ENCODE measurements at regions not wholly inside any gene's neighbourhood (a gene's known extent, or its start where the extent isn't known, plus 50 kb on each side); places are given as distances from the start of the nearest gene placed in this dataset.

DNA sequence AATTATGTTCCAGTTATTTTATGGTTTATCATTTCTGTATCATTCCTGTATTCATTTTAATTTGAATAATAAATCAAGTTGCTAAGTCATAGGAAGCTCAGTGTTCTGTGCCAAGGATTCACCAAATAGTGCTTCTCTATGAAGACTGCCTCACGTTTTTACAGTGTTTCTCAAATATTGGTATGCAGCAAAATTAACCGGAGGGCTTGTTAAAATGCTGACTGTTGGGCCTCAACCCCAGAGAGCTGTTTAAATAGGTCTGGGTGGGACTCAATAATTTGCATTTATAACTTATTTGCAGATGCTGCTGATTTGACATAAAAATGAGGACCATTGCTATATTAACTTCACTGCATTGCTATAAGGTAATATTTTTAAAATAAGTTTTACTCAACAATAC lies 166.7 kb downstream of the TINAG start:
- Histone ChIP-seq H4K20me1 (ENCODE audit: control insufficient read depth, insufficient read depth, insufficient read length) (no peaks in the 10 kb centered on the region), H2BK12ac (ENCODE audit: insufficient read length, low read depth, low read length) (no peak overlapping the region), H3K4me1 (ENCODE audit: insufficient read depth, low read length) (peaks cover 4% of the 10 kb centered on the region; the same call in 1 of the 2 replicates), H2BK5ac (ENCODE audit: insufficient read length, low read length) (no peak overlapping the region), H3K23ac (ENCODE audit: insufficient read length, low read depth, low read length) (no peak overlapping the region), H3K18ac (ENCODE audit: insufficient read length, low read depth, low read length) (no peak overlapping the region), H2AFZ (ENCODE audit: low read length) (no peak overlapping the region), H3K4ac (ENCODE audit: low read depth, low read length) (no peak overlapping the region), H3K56ac (ENCODE audit: insufficient read length, low read depth, low read length) (no peak overlapping the region), H4K8ac (replicated peaks; ENCODE audit: insufficient read length, low read depth, low read length) (no peak overlapping the region), H3K27me3 (ENCODE audit: insufficient read depth, low read length) (no peaks in the 10 kb centered on the region), H3K79me2 (ENCODE audit: insufficient read depth, low read length) (no peaks in the 10 kb centered on the region), H3K9ac (ENCODE audit: extremely low read depth, insufficient read length, low read length) (no peak overlapping the region), H2BK120ac (ENCODE audit: low read depth, low read length, poor library complexity, severe bottlenecking) (no peak overlapping the region), H3K27ac (ENCODE audit: insufficient read length, low read depth, low read length) (no peak overlapping the region), H3K14ac (ENCODE audit: insufficient read depth, low read length) (no peak overlapping the region), H4K5ac (ENCODE audit: insufficient read length, low read depth, low read length) (no peak overlapping the region), H3K79me1 (ENCODE audit: insufficient read depth, low read depth, low read length, poor library complexity, severe bottlenecking) (no peaks in the 10 kb centered on the region), H4K91ac (ENCODE audit: insufficient read length, low read depth, low read length) (no peak overlapping the region), H3K23me2 (ENCODE audit: insufficient read length, low read depth, low read length, poor library complexity, severe bottlenecking) (no peaks in the 10 kb centered on the region), H3K9me3 (ENCODE audit: control insufficient read depth, low read depth, low read length) (no peaks in the 10 kb centered on the region), H2BK20ac (ENCODE audit: low read depth, low read length, poor library complexity, severe bottlenecking) (no peak overlapping the region), H2AK5ac (ENCODE audit: insufficient read length, low read length) (no peak overlapping the region), H2BK15ac (ENCODE audit: low read depth, low read length) (no peak overlapping the region), H3T11ph (ENCODE audit: low read length) (no peak overlapping the region), H3K4me2 (ENCODE audit: insufficient read depth, insufficient read length, low read length) (no peak overlapping the region)
- no CpG with 5 or more reads among the region's 2 CpGs for WGBS (ENCODE audit: extremely low coverage, insufficient read length, low lambda C conversion rate)
- Mint-ChIP-seq H3K9me3 (no peaks in the 10 kb centered on the region), H3K36me3 (ENCODE audit: insufficient read depth in 1 of 3, low read depth in 3 of 3) (no peaks in the 10 kb centered on the region), H3K4me3 (no peak overlapping the region), H3K27ac (no peak overlapping the region), H3K4me1 (peaks cover 9 to 16% of the 10 kb centered on the region in 2 experiments), H3K27me3 (ENCODE audit: low read depth) (no peaks in the 10 kb centered on the region)
- no peak for TF ChIP-seq CTCF (conservative IDR thresholded peaks at IDR 0.05)
- DNase-seq, result no peak

All from H9 (cell line).